Esophagus muscularis mucosa (tissue), 4 donors: ENCODE measurements at regions not wholly inside any gene's neighbourhood (a gene's known extent, or its start where the extent isn't known, plus 50 kb on each side); places are given as distances from the start of the nearest gene placed in this dataset.

Experiments
- DNase-seq: peaks from one replicate; pipeline ENCODE4 v3.0.0-alpha.2; 2017; ENCODE audit errors: extremely low spot score
- H3K27ac ChIP-seq, 4 donors: fragments of 200-600 bp; sonication (generic); replicated peaks in 1 of 4; 1 replicate in 3 of 4; 2 replicates in 1 of 4; pipeline ENCODE4 v1.5.1; 2016 to 2019; ENCODE audit warnings: mild to moderate bottlenecking in 1 of 4
- H3K27me3 ChIP-seq, 4 donors: fragments of 200-600 bp; sonication (generic); one replicate each; pipeline versions ENCODE4 v1.5.1 to v1.6.0; 2016 to 2019
- H3K36me3 ChIP-seq, 4 donors: fragments of 200-600 bp; sonication (generic); one replicate each; pipeline ENCODE4 v1.5.1; 2016 to 2019
- H3K4me1 ChIP-seq, 4 donors: fragments of 200-600 bp; sonication (generic); one replicate each; pipeline ENCODE4 v1.5.1; 2016 to 2019
- H3K4me3 ChIP-seq, 4 donors: fragments of 200-600 bp; sonication (generic); 1 replicate in 2 of 4; 2 replicates in 2 of 4; pipeline ENCODE4 v1.5.1; 2016 to 2019; ENCODE audit warnings: mild to moderate bottlenecking in 4 of 4, moderate library complexity in 1 of 4
- H3K9me3 ChIP-seq, 4 donors: fragments of 200-600 bp; sonication (generic); 1 replicate in 3 of 4; 2 replicates in 1 of 4; pipeline ENCODE4 v1.5.1; 2016 to 2019
- EP300 ChIP-seq: sonication (generic); formaldehyde crosslinking; IDR thresholded peaks from one replicate; pipeline ENCODE4 v1.6.1; 2017; ENCODE audit warnings: antibody characterized with exemption
- POLR2A ChIP-seq: fragments of 450-650 bp; IDR thresholded peaks from one replicate; pipeline ENCODE4 v1.6.1; 2017; ENCODE audit warnings: antibody characterized with exemption, moderate library complexity, mild to moderate bottlenecking, low read depth
- POLR2AphosphoS5 ChIP-seq, 2 donors: sonication (generic); formaldehyde crosslinking; IDR thresholded peaks; one replicate each; pipeline ENCODE4 v1.6.1; 2017; ENCODE audit warnings: antibody characterized with exemption in 2 of 2
- WGBS: methylation state at CpG from one replicate; pipeline ENCODE4 v1.1.5; 2018; 5-methylcytosine and 5-hydroxymethylcytosine counted together
- intact Hi-C: fragments of 100-400 bp; cut with DNase I; formaldehyde crosslinking; loops from one replicate; pipeline ENCODE4 v1.15.1; 2023
- TF ChIP-seq, protein P1 (sequence below), 3 experiments: fragments of 200-600 bp in 2 of 3; fragments of 450-650 bp in 1 of 3; sonication (generic) in 2 of 3; IDR thresholded peaks; one replicate each; pipeline ENCODE4 v1.5.1; 2017 to 2019; ENCODE audit warnings: antibody characterized with exemption in 3 of 3, mild to moderate bottlenecking in 2 of 3, moderate library complexity in 1 of 3

GRCh38 chr3:132196113-132196512 lies 121.1 kb upstream of the ACP3 start:
- WGBS = 88% methylated on average over 1 of the region's 1 CpG
- intact Hi-C loops = no loop called here
- Histone ChIP-seq H3K9me3 (no peaks in the 10 kb centered on the region), H3K4me1 (no peaks in the 10 kb centered on the region), H3K36me3 (no peaks in the 10 kb centered on the region), H3K27ac (no peak overlapping the region), H3K4me3 (no peak overlapping the region), H3K27me3 (no peaks in the 10 kb centered on the region)
- TF ChIP-seq EP300 = no peak
- no peak for TF ChIP-seq POLR2AphosphoS5 (IDR thresholded peaks at IDR 0.05)
- TF ChIP-seq, protein P1, sequence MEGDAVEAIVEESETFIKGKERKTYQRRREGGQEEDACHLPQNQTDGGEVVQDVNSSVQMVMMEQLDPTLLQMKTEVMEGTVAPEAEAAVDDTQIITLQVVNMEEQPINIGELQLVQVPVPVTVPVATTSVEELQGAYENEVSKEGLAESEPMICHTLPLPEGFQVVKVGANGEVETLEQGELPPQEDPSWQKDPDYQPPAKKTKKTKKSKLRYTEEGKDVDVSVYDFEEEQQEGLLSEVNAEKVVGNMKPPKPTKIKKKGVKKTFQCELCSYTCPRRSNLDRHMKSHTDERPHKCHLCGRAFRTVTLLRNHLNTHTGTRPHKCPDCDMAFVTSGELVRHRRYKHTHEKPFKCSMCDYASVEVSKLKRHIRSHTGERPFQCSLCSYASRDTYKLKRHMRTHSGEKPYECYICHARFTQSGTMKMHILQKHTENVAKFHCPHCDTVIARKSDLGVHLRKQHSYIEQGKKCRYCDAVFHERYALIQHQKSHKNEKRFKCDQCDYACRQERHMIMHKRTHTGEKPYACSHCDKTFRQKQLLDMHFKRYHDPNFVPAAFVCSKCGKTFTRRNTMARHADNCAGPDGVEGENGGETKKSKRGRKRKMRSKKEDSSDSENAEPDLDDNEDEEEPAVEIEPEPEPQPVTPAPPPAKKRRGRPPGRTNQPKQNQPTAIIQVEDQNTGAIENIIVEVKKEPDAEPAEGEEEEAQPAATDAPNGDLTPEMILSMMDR (IDR thresholded peaks at IDR 0.05) = no peak
- no peak for TF ChIP-seq POLR2A
- DNase-seq = no peak

GRCh38 chr3:132198516-132198915 lies 118.7 kb upstream of the ACP3 start:
- TF ChIP-seq, protein P1 (IDR thresholded peaks at IDR 0.05) = no peak
- Histone ChIP-seq H3K4me1 (no peaks in the 10 kb centered on the region), H3K27ac (no peak overlapping the region), H3K36me3 (no peaks in the 10 kb centered on the region), H3K9me3 (no peaks in the 10 kb centered on the region), H3K27me3 (no peaks in the 10 kb centered on the region), H3K4me3 (no peak overlapping the region)
- DNase-seq = no peak
- intact Hi-C loops = no loop called here

- Histone ChIP-seq H3K4me1 (no peaks in the 10 kb centered on the region), H3K4me3 (no peak overlapping the region), H3K9me3 (no peaks in the 10 kb centered on the region), H3K36me3 (no peaks in the 10 kb centered on the region), H3K27me3 (no peaks in the 10 kb centered on the region), H3K27ac (no peak overlapping the region)
- intact Hi-C loops = no loop called here
- TF ChIP-seq EP300 (no peak), POLR2A (no peak), POLR2AphosphoS5 (IDR thresholded peaks at IDR 0.05) (no peak)
- TF ChIP-seq, protein P1 (IDR thresholded peaks at IDR 0.05) = no peak
- WGBS = 41% methylated on average over 1 of the region's 1 CpG
- no peak for DNase-seq
Observed at GRCh38 chr3:132199451-132199850, 117.8 kb upstream of the ACP3 start.

DNA sequence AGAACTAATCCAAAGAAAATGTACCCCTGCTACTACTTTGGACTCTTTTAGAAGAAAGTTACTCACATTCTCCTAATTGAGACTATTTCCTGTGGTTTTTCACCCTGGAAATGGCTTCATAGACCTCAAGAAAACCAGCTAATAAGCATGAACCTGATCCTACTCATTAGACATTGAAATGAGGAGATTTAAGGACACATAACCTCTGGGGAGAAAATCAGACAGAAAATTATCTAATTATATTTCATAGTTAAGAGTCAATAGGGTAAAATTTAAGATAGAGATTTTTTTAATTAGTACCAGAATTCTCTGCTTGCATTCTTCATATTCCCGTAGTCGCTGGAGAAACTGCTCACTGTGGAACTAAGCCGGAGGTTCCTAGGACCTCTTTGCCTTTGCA lies 114.6 kb upstream of the ACP3 start:
- H3K4me1 ChIP-seq = no peaks in the 10 kb centered on the region
- 92% methylated on average over 3 of the region's 3 CpGs for WGBS
- H3K4me3 ChIP-seq = no peak overlapping the region
- TF ChIP-seq EP300 (no peak), POLR2A (no peak), POLR2AphosphoS5 (IDR thresholded peaks at IDR 0.05) (no peak)
- TF ChIP-seq, protein P1 (IDR thresholded peaks at IDR 0.05) = no peak
- no peaks in the 10 kb centered on the region for H3K9me3 ChIP-seq
- intact Hi-C loops = no loop called here
- H3K36me3 ChIP-seq = no peaks in the 10 kb centered on the region
- no peak overlapping the region for H3K27ac ChIP-seq
- no peaks in the 10 kb centered on the region for H3K27me3 ChIP-seq
- no peak for DNase-seq

GRCh38 chr3:132203889-132204596 lies 113.2 kb upstream of the ACP3 start:
- no peak for DNase-seq
- Histone ChIP-seq H3K4me3 (no peak overlapping the region), H3K27ac (no peak overlapping the region), H3K9me3 (no peaks in the 10 kb centered on the region), H3K36me3 (no peaks in the 10 kb centered on the region), H3K4me1 (no peaks in the 10 kb centered on the region), H3K27me3 (no peaks in the 10 kb centered on the region)
- intact Hi-C loops = no loop called here
- TF ChIP-seq, protein P1 (IDR thresholded peaks at IDR 0.05) = no peak
- TF ChIP-seq POLR2AphosphoS5 (IDR thresholded peaks at IDR 0.05) (no peak), POLR2A (no peak), EP300 (no peak)
- 74% methylated on average over 3 of the region's 3 CpGs for WGBS
